Naive thymus-derived CD8-positive, alpha-beta T cell (primary cell): ENCODE measurements at regions not wholly inside any gene's neighbourhood (a gene's known extent, or its start where the extent isn't known, plus 50 kb on each side); places are given as distances from the start of the nearest gene placed in this dataset.
"Not testable (repeated sequence)": the region's sequence is repeated elsewhere in the genome, so short reads cannot be mapped to it uniquely, and the experiment has no call there.

Experiments
- ATAC-seq, 2 donors: fragments of 150-1000 bp; cut with Tn5 transposase in 1 of 2; sonication (Bioruptor Pico), chemical (Tn5 transposase) in 1 of 2; 1 replicate in 1 of 2; 2 replicates in 1 of 2; pipeline ENCODE4 v1.10.0; 2021; ENCODE audit warnings: mild to moderate bottlenecking in 2 of 2, moderate library complexity in 2 of 2
- POLR2A ChIA-PET: fragments of 350-600 bp; sonication (Branson Sonifier 250); formaldehyde crosslinking; loops from one replicate; lab custom pipeline; 2021; ENCODE audit warnings: antibody characterized with exemption; lab: Charles Lee
- DNase-seq, 10 donors: peaks; one replicate each; pipeline versions ENCODE4 v3.0.0 to v3.0.0-alpha.2; 2020 to 2022
- H3K27ac Mint-ChIP-seq, 10 donors: one replicate each; pipeline ENCODE4 v1.8.0; 2020 to 2022; ENCODE audit warnings: mild to moderate bottlenecking in 10 of 10, mixed read lengths in 10 of 10, moderate library complexity in 4 of 10, inconsistent platforms in 1 of 10
- H3K27me3 Mint-ChIP-seq, 5 donors: one replicate each; pipeline ENCODE4 v1.8.0; 2021 to 2022; ENCODE audit warnings: mixed read lengths in 5 of 5
- H3K36me3 Mint-ChIP-seq, 3 donors: one replicate each; pipeline ENCODE4 v1.8.0; 2020 to 2022; ENCODE audit warnings: mixed read lengths in 3 of 3, mild to moderate bottlenecking in 2 of 3, inconsistent platforms in 1 of 3
- H3K4me1 Mint-ChIP-seq, 4 donors: one replicate each; pipeline ENCODE4 v1.8.0; 2021 to 2022; ENCODE audit warnings: mixed read lengths in 4 of 4
- H3K4me3 Mint-ChIP-seq, 10 donors: one replicate each; pipeline ENCODE4 v1.8.0; 2020 to 2022; ENCODE audit warnings: mild to moderate bottlenecking in 10 of 10, mixed read lengths in 10 of 10, moderate library complexity in 6 of 10, inconsistent platforms in 1 of 10
- H3K9me3 Mint-ChIP-seq, 9 donors: one replicate each; pipeline ENCODE4 v1.8.0; 2020 to 2022; ENCODE audit warnings: mixed read lengths in 9 of 9, mild to moderate bottlenecking in 3 of 9, inconsistent platforms in 1 of 9, moderate library complexity in 1 of 9

- Mint-ChIP-seq H3K27ac (peak overlapping the region in 1 of 10 donors; percentile 59), H3K9me3 (peaks cover 0 to 3% (median 0%) of the 10 kb centered on the region in 9 donors), H3K36me3 (no peaks in the 10 kb centered on the region), H3K27me3 (peaks cover 0 to 7% (median 4%) of the 10 kb centered on the region in 5 donors), H3K4me1 (peaks cover 5 to 8% (median 6%) of the 10 kb centered on the region in 4 donors), H3K4me3 (peak overlapping the region in 1 of 10 donors; percentile 41)
- DNase-seq = peak; percentile 33 to 80 (median 58)
- POLR2A ChIA-PET = no interaction called here
- ATAC-seq = peak; percentile 77 to 90
These were observed 91.2 kb upstream of the MPP7 start for GRCh38 chr10:28393956-28394568.

DNA sequence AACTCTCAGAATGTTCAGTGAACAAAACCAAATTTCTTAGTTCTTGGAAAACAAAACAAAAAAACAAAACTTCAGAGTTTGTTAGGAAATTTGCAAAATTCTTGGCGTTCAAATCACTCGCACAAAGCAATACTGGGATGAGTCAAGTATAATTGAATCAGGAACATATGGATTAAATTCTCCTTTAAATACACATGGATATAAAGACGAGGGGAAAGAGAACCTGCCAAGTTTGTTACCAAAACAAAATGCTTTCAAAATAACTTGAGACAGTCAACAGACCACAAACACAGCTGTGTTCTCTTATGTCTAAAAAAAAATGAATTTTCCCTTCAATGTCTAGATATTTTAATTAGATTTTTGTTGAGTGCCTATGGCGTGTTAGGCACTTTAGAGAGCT lies 93.5 kb upstream of the MPP7 start:
- POLR2A ChIA-PET = interaction anchor here (0.6 kb wide), 1 partner anchor 105 kb away, joined by 5 read pairs; no protein-coding TSS in a partner anchor
- Mint-ChIP-seq H3K27ac (no peak overlapping the region), H3K4me3 (no peak overlapping the region), H3K4me1 (peaks cover 5 to 8% (median 6%) of the 10 kb centered on the region in 4 donors), H3K27me3 (peaks cover 0 to 8% (median 6%) of the 10 kb centered on the region in 5 donors), H3K36me3 (no peaks in the 10 kb centered on the region), H3K9me3 (peaks cover 0 to 3% (median 0%) of the 10 kb centered on the region in 9 donors)
- ATAC-seq (no peak), DNase-seq (no peak)

DNA sequence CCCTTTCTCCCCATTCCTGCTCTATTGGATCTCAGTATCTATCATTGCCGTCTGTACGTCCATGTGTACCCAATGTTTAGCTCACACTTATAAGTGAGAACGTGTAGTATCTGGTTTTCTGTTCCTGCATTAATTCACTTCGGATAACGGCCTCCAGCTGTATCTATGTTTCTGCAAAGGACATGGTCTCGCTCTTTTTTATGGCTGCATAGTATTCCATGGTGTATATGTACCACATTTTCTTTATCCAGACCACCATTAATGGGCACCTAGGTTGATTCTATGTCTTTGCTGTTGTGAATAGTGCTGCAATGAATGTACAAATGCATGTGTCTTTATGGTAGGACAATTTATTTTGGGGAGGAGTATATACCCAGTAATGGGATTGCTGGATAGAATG lies 94.4 kb upstream of the MPP7 start:
- POLR2A ChIA-PET = no interaction called here
- Mint-ChIP-seq H3K9me3 (peaks cover 0 to 3% (median 0%) of the 10 kb centered on the region in 9 donors), H3K36me3 (no peaks in the 10 kb centered on the region), H3K27ac (no peak overlapping the region), H3K4me3 (no peak overlapping the region), H3K4me1 (peaks cover 5 to 8% (median 6%) of the 10 kb centered on the region in 4 donors), H3K27me3 (peaks cover 0 to 10% (median 7%) of the 10 kb centered on the region in 5 donors)
- ATAC-seq (no peak), DNase-seq (no peak)

DNA sequence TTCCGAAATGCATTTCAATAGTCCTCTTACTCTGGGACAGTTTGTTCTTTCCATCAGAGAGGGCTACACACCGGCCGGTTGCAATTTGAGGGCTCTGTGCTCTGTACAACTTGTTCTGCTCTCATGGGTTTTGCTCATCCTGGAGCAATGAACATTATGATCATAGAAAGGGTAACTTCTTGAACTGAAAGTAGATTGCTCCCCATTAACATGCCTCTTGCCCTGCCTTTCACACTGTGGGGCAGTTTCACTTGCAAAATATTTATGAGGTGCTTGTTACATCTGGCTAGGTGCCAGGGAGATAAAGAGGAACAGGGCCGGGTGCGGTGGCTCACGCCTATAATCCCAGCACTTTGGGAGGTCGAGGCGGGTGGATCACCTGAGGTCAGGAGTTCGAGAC lies 97.3 kb upstream of the MPP7 start:
- ATAC-seq = no peak
- H3K4me1 Mint-ChIP-seq = peaks cover 0 to 9% (median 0%) of the 10 kb centered on the region in 4 donors
- no peak overlapping the region for H3K27ac Mint-ChIP-seq
- no peak overlapping the region for H3K4me3 Mint-ChIP-seq
- H3K27me3 Mint-ChIP-seq = peaks cover 0 to 12% (median 7%) of the 10 kb centered on the region in 5 donors
- peaks cover 0 to 3% (median 0%) of the 10 kb centered on the region in 9 donors for H3K9me3 Mint-ChIP-seq
- no peak for DNase-seq
- H3K36me3 Mint-ChIP-seq = no peaks in the 10 kb centered on the region
- POLR2A ChIA-PET = no interaction called here

DNA sequence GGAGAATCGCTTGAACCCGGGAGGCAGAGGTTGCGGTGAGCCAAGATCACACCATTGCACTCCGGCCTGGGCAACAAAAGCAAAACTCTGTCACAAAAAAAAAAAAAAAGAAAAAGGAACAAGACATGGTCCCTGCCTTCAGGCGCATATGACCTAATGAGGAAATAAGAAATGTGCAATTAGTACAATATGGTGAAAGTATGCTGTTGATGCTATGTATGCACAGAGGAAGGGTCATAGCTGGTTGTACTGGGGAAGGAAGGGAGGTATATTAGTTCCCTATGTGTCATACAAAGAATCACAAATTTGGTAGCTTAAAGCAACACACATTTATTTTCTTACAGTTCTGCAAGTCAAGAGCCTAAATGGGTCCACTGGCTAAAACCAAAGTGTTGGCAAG lies 97.8 kb upstream of the MPP7 start:
- ATAC-seq (no peak), DNase-seq (no peak)
- Mint-ChIP-seq H3K4me1 (peaks cover 0 to 9% (median 0%) of the 10 kb centered on the region in 4 donors), H3K9me3 (peaks cover 0 to 3% (median 0%) of the 10 kb centered on the region in 9 donors), H3K4me3 (no peak overlapping the region), H3K36me3 (no peaks in the 10 kb centered on the region), H3K27me3 (peaks cover 0 to 12% (median 4%) of the 10 kb centered on the region in 5 donors), H3K27ac (no peak overlapping the region)
- POLR2A ChIA-PET = no interaction called here

DNA sequence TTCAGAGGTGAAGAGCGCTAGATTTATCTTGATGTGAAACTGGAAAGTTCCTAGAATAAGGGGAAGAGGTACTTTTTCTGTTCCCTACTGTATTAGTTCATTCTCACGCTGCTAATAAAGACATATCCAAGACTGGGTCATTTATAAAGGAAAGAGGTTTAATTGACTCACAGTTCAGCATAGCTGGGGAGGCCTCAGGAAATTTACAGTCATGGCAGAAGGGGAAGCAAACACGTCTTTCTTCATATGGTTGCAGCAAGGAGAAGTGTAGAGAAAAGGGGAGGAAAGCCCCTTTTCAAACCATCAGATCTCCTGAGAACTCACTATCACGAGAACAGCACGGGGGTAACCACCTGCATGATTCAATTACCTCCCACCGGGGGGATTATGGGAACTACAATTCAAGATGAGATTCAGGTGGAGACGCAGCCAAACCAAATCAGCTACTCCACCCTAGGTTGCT lies 99.8 kb upstream of the MPP7 start:
- H3K9me3 Mint-ChIP-seq, DNase-seq, H3K27ac Mint-ChIP-seq, H3K36me3 Mint-ChIP-seq, H3K27me3 Mint-ChIP-seq, POLR2A ChIA-PET, H3K4me3 Mint-ChIP-seq, ATAC-seq, H3K4me1 Mint-ChIP-seq: not testable (repeated sequence)

DNA sequence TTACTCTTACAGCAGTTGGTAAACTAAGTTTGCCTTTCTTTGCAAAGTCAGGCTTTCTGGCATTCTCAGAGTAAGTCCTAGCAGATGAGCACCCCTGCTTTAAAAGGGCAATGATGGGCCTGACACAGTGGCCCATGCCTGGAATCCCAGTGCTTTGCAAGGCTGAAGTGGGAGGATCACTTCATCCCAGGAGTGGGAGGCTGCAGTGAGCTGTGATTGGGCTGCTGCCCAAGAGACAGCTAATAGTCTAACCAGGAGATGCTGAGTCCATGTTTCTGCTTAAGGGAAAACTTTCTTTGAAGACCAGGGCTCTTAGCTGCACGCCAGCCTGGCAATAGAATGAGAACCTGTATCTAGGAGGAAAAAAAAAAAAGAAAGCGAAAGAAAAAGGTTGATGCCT lies 100.2 kb upstream of the MPP7 start:
- Mint-ChIP-seq H3K27me3 (peaks cover 0 to 7% (median 3%) of the 10 kb centered on the region in 5 donors), H3K9me3 (peaks cover 0 to 3% (median 0%) of the 10 kb centered on the region in 9 donors), H3K27ac (no peak overlapping the region), H3K4me1 (peaks cover 0 to 9% (median 0%) of the 10 kb centered on the region in 4 donors), H3K4me3 (no peak overlapping the region), H3K36me3 (peaks cover 0 to 5% (median 0%) of the 10 kb centered on the region in 3 donors)
- DNase-seq = no peak
- POLR2A ChIA-PET = no interaction called here
- ATAC-seq = no peak

- H3K4me1 Mint-ChIP-seq = peaks cover 0 to 3% (median 0%) of the 10 kb centered on the region in 4 donors
- peaks cover 3 to 39% (median 17%) of the 10 kb centered on the region in 5 donors for H3K27me3 Mint-ChIP-seq
- no peak overlapping the region for H3K4me3 Mint-ChIP-seq
- DNase-seq (no peak), ATAC-seq (no peak)
- POLR2A ChIA-PET = no interaction called here
- H3K36me3 Mint-ChIP-seq = peaks cover 0 to 12% (median 2%) of the 10 kb centered on the region in 3 donors
- peaks cover 0 to 5% (median 2%) of the 10 kb centered on the region in 9 donors for H3K9me3 Mint-ChIP-seq
- H3K27ac Mint-ChIP-seq = no peak overlapping the region
These were observed 105.4 kb upstream of the MPP7 start for GRCh38 chr10:28408237-28408777.

- no peak for DNase-seq
- H3K4me3 Mint-ChIP-seq = no peak overlapping the region
- H3K27me3 Mint-ChIP-seq = peaks cover 6 to 48% (median 20%) of the 10 kb centered on the region in 5 donors
- H3K27ac Mint-ChIP-seq = no peak overlapping the region
- peaks cover 0 to 19% (median 6%) of the 10 kb centered on the region in 9 donors for H3K9me3 Mint-ChIP-seq
- H3K36me3 Mint-ChIP-seq = peaks cover 0 to 12% (median 2%) of the 10 kb centered on the region in 3 donors
- no peak for ATAC-seq
- POLR2A ChIA-PET = no interaction called here
- peaks cover 0 to 3% (median 0%) of the 10 kb centered on the region in 4 donors for H3K4me1 Mint-ChIP-seq
These were observed 107.7 kb upstream of the MPP7 start for GRCh38 chr10:28410420-28411135.

- Mint-ChIP-seq H3K9me3 (peaks cover 0 to 20% (median 6%) of the 10 kb centered on the region in 9 donors), H3K4me1 (peaks cover 0 to 3% (median 0%) of the 10 kb centered on the region in 4 donors), H3K4me3 (no peak overlapping the region), H3K36me3 (peaks cover 0 to 12% (median 2%) of the 10 kb centered on the region in 3 donors), H3K27me3 (peaks cover 6 to 51% (median 22%) of the 10 kb centered on the region in 5 donors), H3K27ac (no peak overlapping the region)
- POLR2A ChIA-PET = no interaction called here
- ATAC-seq = no peak
- DNase-seq = no peak
These were observed 108.2 kb upstream of the MPP7 start for GRCh38 chr10:28411136-28411460.

- Mint-ChIP-seq H3K36me3 (peaks cover 0 to 12% (median 2%) of the 10 kb centered on the region in 3 donors), H3K27me3 (peaks cover 6 to 51% (median 22%) of the 10 kb centered on the region in 5 donors), H3K9me3 (peaks cover 0 to 20% (median 6%) of the 10 kb centered on the region in 9 donors), H3K27ac (no peak overlapping the region), H3K4me1 (peaks cover 0 to 3% (median 0%) of the 10 kb centered on the region in 4 donors), H3K4me3 (no peak overlapping the region)
- no peak for DNase-seq
- POLR2A ChIA-PET = interaction anchor here (1.0 kb wide), 1 partner anchor 15 kb away, joined by 3 read pairs; no protein-coding TSS in a partner anchor
- no peak for ATAC-seq
These were observed 108.8 kb upstream of the MPP7 start for GRCh38 chr10:28411648-28412047.

- H3K9me3 Mint-ChIP-seq = peaks cover 0 to 18% (median 3%) of the 10 kb centered on the region in 9 donors
- peaks cover 3 to 20% (median 11%) of the 10 kb centered on the region in 5 donors for H3K27me3 Mint-ChIP-seq
- H3K4me1 Mint-ChIP-seq = no peaks in the 10 kb centered on the region
- H3K4me3 Mint-ChIP-seq = no peak overlapping the region
- no peaks in the 10 kb centered on the region for H3K36me3 Mint-ChIP-seq
- no peak for ATAC-seq
- DNase-seq = no peak
- POLR2A ChIA-PET = no interaction called here
- H3K27ac Mint-ChIP-seq = no peak overlapping the region
These were observed 114.8 kb upstream of the WAC start for GRCh38 chr10:28418069-28418468.

GRCh38 chr10:28425422-28425821 lies 107.5 kb upstream of the WAC start:
- POLR2A ChIA-PET = no interaction called here
- Mint-ChIP-seq H3K4me3 (no peak overlapping the region), H3K27ac (no peak overlapping the region), H3K9me3 (peaks cover 0 to 2% (median 0%) of the 10 kb centered on the region in 9 donors), H3K4me1 (no peaks in the 10 kb centered on the region), H3K27me3 (peaks cover 0 to 21% (median 3%) of the 10 kb centered on the region in 5 donors), H3K36me3 (no peaks in the 10 kb centered on the region)
- DNase-seq = no peak
- ATAC-seq = no peak
